ENCODE measurements at regions not wholly inside any gene's neighbourhood (a gene's known extent, or its start where the extent isn't known, plus 50 kb on each side); places are given as distances from the start of the nearest gene placed in this dataset.
"Not testable (repeated sequence)": the region's sequence is repeated elsewhere in the genome, so short reads cannot be mapped to it uniquely, and the experiment has no call there.

DNA sequence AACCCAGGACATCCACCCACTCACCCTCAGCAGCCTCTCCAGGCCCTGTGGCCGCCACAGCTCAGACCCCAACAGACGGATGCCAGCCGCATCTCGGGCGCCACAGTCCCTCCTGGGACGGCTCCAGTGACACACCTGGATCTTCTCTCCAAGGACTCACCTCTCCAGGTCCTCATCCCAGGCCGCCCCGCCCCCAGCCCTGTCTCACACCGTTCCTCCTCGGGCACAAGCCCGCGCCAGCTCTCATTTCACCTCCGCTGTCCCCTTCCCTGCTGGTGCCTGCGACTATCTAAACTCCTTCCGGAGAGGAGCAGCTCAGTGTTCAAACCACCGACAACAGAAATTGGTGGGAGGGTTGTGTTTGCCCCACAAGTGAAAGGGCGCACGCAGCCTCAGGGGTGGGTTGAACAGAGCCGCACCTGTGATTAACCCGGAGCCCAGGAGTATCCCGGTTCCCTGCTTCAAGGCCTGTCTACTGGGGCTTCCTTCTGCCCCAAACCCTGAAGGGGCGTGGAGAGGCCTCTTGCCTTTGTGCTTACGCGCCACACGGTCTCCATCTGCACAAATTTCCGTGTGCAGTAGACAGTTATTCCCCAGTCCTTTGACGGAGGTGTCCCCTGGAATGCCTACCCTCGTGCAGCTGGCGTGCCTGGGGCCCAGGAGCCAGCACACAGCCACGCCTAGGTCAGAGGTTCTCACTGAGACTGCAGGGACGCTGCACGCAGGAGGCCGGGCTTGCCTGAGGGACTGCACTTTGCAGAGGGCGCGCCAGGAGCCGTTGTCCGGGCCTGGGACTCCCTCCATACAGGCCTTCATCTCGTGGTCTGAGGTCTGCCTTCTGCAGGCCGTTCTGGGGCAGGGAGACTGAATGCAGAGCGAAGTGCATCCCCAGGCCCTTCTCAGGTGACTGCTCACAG, 232.7 kb downstream of the DLL1 start:
- H3K27ac ChIP-seq: no peak overlapping the region
- DNase-seq (ENCODE audit: low spot score): no peak
- ChIA-PET CTCF (interaction anchor here (0.6 kb wide), 1 partner anchor 1188 kb away, joined by 3 read pairs; no protein-coding TSS in a partner anchor), POLR2A (ENCODE audit: low non-redundant PET) (no interaction called here)
- TF ChIP-seq, protein P1, sequence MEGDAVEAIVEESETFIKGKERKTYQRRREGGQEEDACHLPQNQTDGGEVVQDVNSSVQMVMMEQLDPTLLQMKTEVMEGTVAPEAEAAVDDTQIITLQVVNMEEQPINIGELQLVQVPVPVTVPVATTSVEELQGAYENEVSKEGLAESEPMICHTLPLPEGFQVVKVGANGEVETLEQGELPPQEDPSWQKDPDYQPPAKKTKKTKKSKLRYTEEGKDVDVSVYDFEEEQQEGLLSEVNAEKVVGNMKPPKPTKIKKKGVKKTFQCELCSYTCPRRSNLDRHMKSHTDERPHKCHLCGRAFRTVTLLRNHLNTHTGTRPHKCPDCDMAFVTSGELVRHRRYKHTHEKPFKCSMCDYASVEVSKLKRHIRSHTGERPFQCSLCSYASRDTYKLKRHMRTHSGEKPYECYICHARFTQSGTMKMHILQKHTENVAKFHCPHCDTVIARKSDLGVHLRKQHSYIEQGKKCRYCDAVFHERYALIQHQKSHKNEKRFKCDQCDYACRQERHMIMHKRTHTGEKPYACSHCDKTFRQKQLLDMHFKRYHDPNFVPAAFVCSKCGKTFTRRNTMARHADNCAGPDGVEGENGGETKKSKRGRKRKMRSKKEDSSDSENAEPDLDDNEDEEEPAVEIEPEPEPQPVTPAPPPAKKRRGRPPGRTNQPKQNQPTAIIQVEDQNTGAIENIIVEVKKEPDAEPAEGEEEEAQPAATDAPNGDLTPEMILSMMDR (conservative IDR thresholded peaks at IDR 0.05; ENCODE audit: low read depth): no peak

DNA sequence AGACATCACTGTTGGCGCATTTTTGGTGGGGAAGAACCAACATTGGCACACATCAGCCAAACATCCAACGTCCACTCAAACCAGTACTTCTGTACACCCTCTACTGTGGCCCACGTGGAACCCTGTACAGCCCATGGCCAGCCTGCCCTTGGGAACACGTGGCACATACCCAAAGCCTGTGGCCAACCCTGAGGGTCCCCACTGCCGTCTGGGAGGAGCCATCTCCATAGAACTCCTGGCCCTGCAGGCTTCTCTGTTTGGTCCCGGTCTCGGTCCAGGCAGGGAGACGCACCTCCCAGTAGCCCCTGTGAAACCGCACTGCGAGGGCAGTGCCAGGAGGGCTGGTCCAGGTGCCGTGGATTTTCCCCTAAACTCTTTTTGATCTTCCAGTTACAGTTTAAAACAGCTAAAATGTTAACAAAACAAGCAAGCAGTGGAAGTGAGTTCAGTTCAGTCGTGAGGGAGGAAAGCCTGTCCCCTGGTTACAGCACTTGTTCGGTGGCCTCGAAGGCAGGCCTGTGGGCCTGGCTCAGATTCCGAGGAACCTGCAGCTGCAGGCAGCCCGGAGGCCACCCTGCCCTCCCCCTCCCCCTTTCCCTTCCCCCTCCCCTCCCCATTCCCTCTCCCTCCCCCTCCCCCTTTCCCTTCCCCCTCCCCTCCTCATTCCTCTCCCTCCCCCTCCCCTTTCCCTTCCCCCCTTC, 233.7 kb downstream of the DLL1 start:
- POLR2A ChIA-PET (ENCODE audit: low non-redundant PET): no interaction called here
- CTCF ChIA-PET: no interaction called here
- TF ChIP-seq, protein P1 (conservative IDR thresholded peaks at IDR 0.05; ENCODE audit: low read depth): no peak
- H3K27ac ChIP-seq: no peak overlapping the region
- no peak for DNase-seq (ENCODE audit: low spot score)

DNA sequence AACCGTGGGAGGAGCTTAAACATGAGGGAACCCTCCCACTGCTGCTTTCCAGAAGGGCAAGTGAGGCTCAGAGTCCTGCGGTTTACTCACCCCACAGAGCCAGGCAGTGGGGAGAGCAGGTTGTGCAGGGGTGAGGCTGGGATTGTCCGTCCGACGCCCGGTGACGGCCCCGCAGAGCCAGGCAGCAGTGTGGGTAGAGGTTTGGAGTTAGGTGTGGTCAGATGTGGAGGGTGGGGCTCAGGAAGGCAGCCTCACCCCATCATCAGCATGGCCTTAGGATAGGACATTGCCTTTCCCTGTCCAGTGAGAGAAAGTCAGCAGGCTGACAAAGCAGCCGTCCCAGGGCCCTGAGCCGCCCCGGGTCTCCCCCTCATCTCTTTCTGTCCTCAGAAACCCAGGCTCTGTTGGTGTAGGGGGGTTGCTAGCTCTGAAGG, 234.6 kb downstream of the DLL1 start:
- TF ChIP-seq, protein P1 (conservative IDR thresholded peaks at IDR 0.05; ENCODE audit: low read depth): no peak
- H3K27ac ChIP-seq: no peak overlapping the region
- ChIA-PET CTCF (no interaction called here), POLR2A (ENCODE audit: low non-redundant PET) (no interaction called here)
- DNase-seq (ENCODE audit: low spot score): no peak

DNA sequence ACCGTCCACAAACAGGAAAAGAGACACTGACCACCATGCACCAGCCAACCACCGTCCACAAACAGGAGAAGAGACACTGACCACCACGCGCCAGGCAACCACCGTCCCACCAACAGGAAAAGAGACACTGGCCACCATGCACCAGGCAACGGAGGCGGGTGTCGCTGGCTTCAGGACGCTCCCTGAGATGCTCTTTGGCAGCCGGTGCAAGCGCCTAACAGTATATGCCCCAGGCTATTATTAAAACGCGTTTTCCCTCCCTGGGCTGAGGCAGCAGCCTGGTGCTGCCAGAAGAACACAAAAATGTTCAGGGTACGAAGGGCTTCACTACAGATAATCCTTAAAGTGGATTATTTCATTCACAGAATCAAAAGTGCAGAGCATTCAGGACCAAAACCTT, 235.1 kb downstream of the DLL1 start:
- H3K27ac ChIP-seq; CTCF ChIA-PET; POLR2A ChIA-PET (ENCODE audit: low non-redundant PET); DNase-seq (ENCODE audit: low spot score): not testable (repeated sequence)

DNA sequence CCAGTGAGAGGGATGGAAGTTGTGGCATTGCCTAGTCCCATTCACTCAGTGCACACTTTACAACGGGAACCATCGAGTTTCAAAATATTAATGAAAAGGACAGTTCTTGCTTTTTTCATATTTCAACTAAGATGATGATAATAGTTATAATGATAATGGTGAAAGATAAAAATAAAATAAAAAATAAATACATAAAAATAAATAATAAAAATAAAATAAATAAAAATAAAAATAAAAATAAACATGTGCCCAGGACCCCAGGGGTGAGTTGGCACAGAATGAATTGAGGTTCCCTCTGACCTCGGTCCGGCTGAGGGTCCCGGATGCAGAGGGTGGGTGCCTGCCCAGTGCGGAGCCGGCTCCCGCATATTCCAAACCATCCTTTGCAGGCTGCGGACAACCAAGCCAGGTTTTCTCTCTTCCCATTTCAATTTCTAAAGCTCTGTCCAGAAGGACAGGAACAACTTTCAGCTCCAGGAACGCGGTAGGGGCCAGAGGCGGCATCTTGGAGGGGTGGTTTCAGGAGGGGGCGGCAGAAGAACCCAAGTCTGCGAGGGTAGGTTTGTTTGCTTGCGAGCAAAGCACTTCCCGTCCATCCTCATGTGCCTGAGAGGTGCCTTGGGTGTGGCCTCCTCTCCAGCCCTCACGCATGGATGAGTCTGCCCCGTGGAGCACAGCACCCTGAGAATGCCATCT, 236.8 kb downstream of the DLL1 start:
- DNase-seq (ENCODE audit: low spot score): no peak
- POLR2A ChIA-PET (ENCODE audit: low non-redundant PET): no interaction called here
- TF ChIP-seq, protein P1 (conservative IDR thresholded peaks at IDR 0.05; ENCODE audit: low read depth): no peak
- CTCF ChIA-PET: no interaction called here
- H3K27ac ChIP-seq: no peak overlapping the region

DNA sequence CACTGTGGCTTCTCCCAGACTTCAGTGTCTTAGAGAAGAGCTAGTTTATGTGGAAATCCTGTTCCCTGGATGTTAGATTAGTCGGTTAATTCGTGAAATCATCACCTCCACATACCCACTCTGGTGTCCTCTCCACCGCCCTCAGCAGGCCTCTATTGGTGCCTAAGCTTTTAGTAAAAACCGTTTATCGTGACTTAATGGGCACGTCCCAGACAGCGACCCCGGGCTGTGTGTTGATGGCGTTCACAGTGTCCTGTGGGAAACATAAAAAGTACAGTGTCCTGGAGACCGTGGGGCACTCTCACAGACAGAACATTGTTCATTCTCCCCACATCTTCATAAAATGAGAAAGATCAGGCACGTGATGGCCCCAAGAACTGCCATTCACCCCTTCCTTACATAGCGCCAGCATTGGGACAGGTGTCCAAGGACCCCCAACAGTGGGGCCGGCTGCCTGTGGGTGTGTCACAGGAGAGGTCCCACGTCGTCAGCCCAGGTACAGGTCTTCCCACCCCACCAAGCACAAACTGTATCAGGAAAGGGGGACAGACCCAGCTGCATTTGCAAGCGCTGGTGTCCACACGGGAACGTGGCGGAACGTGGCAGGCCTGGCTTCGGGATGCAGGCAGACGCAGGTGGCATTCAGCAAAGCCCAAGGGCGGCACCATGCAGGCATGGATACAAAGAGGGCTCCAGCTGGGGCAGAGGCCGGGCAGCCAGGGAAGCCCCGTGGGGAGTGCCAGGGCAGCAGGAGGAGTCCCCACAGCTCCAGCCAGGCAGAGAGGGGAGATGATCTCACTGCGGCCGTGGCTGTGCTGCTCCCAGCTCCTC, 237.7 kb downstream of the DLL1 start:
- no peak overlapping the region for H3K27ac ChIP-seq
- TF ChIP-seq, protein P1 (conservative IDR thresholded peaks at IDR 0.05; ENCODE audit: low read depth): no peak
- no peak for DNase-seq (ENCODE audit: low spot score)
- POLR2A ChIA-PET (ENCODE audit: low non-redundant PET): no interaction called here
- CTCF ChIA-PET: interaction anchor here (0.5 kb wide), 1 partner anchor 48 kb away, joined by 3 read pairs; no protein-coding TSS in a partner anchor

All from RWPE1 (cell line).